H1 (cell line): ENCODE measurements at regions not wholly inside any gene's neighbourhood (a gene's known extent, or its start where the extent isn't known, plus 50 kb on each side); places are given as distances from the start of the nearest gene placed in this dataset.

Experiments used
- BRCA1 ChIP-seq: IDR thresholded peaks from 2 replicates; pipeline ENCODE4 v1.6.1; 2012; ENCODE audit warnings: low read depth, low read length, improper control_type of control experiment
- CHD7 ChIP-seq: fragments of 300-600 bp; sonication (generic); IDR thresholded peaks from 2 replicates; pipeline ENCODE4 v1.7.1; 2012; ENCODE audit warnings: low read length, moderate library complexity, mild to moderate bottlenecking, inconsistent platforms; ENCODE audit not compliant: insufficient replicate concordance
- EGR1 ChIP-seq: IDR thresholded peaks from 2 replicates; pipeline ENCODE4 v1.6.1; 2011; ENCODE audit warnings: low read depth, low read length, borderline replicate concordance
- GTF2F1 ChIP-seq: IDR thresholded peaks from 2 replicates; pipeline ENCODE4 v1.6.1; 2012; ENCODE audit warnings: low read depth, low read length, improper control_type of control experiment, borderline replicate concordance
- JUND ChIP-seq: IDR thresholded peaks from 2 replicates; pipeline ENCODE4 v1.6.1; 2011; ENCODE audit warnings: mild to moderate bottlenecking, improper control_type of control experiment, low read length
- NANOG ChIP-seq: IDR thresholded peaks from 2 replicates; pipeline ENCODE4 v1.6.1; 2011; ENCODE audit warnings: low read length, low read depth, mild to moderate bottlenecking, inconsistent platforms; ENCODE audit not compliant: insufficient read depth, poor library complexity, severe bottlenecking
- RAD21 ChIP-seq, 2 experiments: IDR thresholded peaks in 1 of 2; conservative IDR thresholded peaks in 1 of 2; 2 replicates each; pipeline ENCODE4 v1.6.1; 2011; ENCODE audit warnings: low read depth in 2 of 2, low read length in 2 of 2, improper control_type of control experiment in 1 of 2, inconsistent platforms in 1 of 2, mild to moderate bottlenecking in 1 of 2, moderate library complexity in 1 of 2
- SIN3A ChIP-seq, 2 experiments: IDR thresholded peaks in 1 of 2; conservative IDR thresholded peaks in 1 of 2; 2 replicates each; pipeline ENCODE4 v1.6.1; 2011 to 2012; ENCODE audit warnings: low read length in 2 of 2, improper control_type of control experiment in 1 of 2, low read depth in 1 of 2, mild to moderate bottlenecking in 1 of 2
- TEAD4 ChIP-seq: IDR thresholded peaks from 2 replicates; pipeline ENCODE4 v1.6.1; 2012; ENCODE audit warnings: low read depth, low read length, inconsistent platforms, mixed read lengths

DNA sequence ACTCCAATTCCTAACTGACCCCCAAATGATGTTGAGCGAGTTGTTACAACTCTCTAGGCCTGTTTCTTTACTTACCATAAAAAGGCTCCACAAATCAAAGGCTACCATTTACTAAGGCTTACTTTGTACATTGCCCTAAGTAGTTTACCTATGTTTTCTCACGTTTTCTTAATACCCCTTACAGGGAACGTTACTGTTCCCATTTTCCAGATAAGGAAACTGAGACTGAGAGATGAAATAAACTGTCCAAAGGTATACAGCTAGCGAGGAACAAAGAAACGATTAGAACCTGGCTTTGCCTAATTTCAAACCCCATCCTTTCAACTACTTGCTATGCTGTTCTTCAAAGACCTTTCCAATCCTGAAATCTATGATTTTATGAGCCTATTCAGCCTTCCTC is 74.8 kb upstream of the SPTBN1 start (continued):
- TF ChIP-seq CHD7, result no peak
- no peak for TF ChIP-seq RAD21 (IDR thresholded peaks at IDR 0.05 in 1 of 2, conservative IDR thresholded peaks at IDR 0.05 in 1 of 2; ENCODE audit: low read depth in 2 of 2, low read length in 2 of 2)
- TF ChIP-seq NANOG, result no peak
- TF ChIP-seq JUND, result no peak
- no peak for TF ChIP-seq SIN3A (conservative IDR thresholded peaks at IDR 0.05 in 1 of 2, IDR thresholded peaks at IDR 0.05 in 1 of 2; ENCODE audit: low read depth in 1 of 2, low read length in 2 of 2)
- TF ChIP-seq EGR1, result no peak
- TF ChIP-seq BRCA1, result no peak
- TF ChIP-seq TEAD4, result no peak
- no peak for TF ChIP-seq GTF2F1
